DOHH2 (cell line): ENCODE measurements at regions not wholly inside any gene's neighbourhood (a gene's known extent, or its start where the extent isn't known, plus 50 kb on each side); places are given as distances from the start of the nearest gene placed in this dataset.

ENCODE experiments used
- CTCF ChIP-seq: fragments of 200-600 bp; sonication (generic); IDR thresholded peaks from one replicate; pipeline ENCODE4 v1.5.1; 2014; ENCODE audit warnings: antibody characterized with exemption, mild to moderate bottlenecking, low read depth, low read length; ENCODE audit not compliant: poor library complexity, severe bottlenecking
- EZH2phosphoT487 ChIP-seq: fragments of 200-600 bp; sonication (generic); IDR thresholded peaks from 2 replicates; pipeline ENCODE4 v1.6.1; 2017; ENCODE audit warnings: borderline replicate concordance, mild to moderate bottlenecking, antibody characterized with exemption, low read length, moderate library complexity, mixed read lengths

DNA sequence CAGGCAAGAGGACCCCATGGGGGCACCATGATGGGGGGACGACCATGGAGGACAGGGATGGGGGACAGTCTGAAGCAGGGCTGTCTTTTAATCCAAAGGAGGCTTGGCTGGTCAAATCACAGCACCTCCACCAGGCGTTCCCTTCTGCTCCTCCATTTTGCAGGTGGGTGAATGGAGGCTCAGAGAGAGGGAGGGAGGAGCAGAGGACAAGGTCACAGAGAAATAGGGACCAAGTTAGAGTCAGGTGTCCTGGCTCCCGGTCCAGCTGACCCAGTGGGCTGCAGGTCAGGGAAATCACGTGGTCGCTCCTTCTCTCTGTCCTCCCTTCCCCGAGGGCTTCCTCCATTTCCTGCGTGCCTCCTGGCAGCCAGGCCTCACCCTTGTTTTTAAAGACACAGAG, 156.4 kb upstream of the SMIM23 start:
- no peak for TF ChIP-seq EZH2phosphoT487
- no peak for TF ChIP-seq CTCF
